Activated CD4-positive, alpha-beta T cell treated with anti-CD3 and anti-CD28 coated beads, Interleukin-2, Interleukin-4, amounts not matched to agents 100 ng/mL and 50 ng/mL, durations not matched to agents 16 hours and 8 hours (primary cell): ENCODE measurements at regions not wholly inside any gene's neighbourhood (a gene's known extent, or its start where the extent isn't known, plus 50 kb on each side); places are given as distances from the start of the nearest gene placed in this dataset.
"Not testable (repeated sequence)": the region's sequence is repeated elsewhere in the genome, so short reads cannot be mapped to it uniquely, and the experiment has no call there.

Experiments
- DNase-seq: peaks from one replicate; pipeline ENCODE4 v3.0.0-alpha.2; 2020; ENCODE audit warnings: low spot score

DNA sequence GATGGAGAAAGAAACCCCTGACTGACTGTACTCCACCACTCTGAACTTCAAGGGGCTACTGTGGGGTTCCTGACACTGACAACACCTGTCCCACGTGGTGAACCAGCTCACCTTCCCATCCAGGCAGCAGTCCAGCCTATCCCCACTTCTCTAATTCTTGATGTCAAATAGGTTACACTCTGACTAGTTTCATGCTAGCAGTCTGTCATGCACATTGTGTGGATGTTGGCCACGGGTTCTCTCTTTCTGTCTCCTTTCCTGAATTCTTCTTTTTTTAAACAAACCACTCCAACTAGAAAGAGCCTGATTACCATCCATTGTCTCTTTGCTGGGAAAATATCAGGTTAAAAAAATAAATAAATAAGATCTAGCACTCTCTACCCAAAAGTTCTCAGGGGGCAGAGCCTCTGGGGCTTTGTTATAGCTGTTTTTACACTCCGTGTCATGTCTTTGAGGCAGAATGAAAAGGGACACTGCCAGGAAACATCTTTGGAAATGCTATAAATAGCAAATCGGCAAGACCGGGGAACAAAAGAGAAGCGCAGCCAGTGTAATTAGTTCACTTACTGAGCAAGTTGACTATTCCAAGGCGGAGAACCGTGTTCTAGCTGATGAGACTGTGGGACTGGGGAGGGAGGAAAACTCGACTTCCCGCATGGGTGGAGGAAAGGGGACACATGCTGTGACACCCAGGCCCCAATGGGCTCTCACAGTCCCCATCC is 356.1 kb downstream of the OMA1 start:
- no peak for DNase-seq

DNA sequence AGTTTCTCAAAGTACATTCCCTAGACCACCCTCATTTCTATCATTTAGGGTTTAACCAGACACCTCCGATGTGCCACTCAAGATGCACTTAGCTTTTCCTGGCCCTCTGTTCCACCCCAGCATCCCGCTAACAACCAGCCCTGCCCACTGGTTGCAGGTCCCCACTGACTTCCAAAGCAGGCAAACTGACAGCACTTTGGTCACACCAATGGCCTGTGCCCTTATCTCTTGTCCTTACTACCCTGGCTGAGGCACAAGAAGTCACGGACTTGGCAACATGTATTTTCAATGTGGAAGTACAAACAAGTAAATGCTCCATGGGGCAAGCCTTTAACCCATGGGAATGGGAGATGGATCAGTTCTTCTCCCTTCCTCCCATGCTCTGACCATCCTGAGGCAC is 357.1 kb downstream of the OMA1 start:
- no peak for DNase-seq

DNA sequence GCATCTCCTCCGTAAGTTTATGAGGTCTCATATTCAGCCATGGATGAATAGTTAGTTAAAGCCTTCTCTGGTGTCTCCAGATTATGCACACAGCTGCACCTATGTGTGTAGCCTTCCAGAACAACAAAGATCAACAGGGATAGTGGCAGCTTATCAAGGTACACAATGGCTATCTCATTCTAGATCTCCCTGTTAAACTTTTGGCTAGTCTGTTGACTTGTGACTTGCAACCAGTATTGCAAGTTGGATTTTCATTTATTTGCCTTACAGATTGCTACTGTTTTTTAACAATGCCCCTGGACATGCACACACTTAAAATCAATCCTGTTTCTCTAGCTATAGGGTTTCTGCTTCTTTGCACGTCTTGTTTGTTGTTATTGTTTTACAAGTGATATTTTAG is 363.2 kb downstream of the OMA1 start:
- no peak for DNase-seq

DNA sequence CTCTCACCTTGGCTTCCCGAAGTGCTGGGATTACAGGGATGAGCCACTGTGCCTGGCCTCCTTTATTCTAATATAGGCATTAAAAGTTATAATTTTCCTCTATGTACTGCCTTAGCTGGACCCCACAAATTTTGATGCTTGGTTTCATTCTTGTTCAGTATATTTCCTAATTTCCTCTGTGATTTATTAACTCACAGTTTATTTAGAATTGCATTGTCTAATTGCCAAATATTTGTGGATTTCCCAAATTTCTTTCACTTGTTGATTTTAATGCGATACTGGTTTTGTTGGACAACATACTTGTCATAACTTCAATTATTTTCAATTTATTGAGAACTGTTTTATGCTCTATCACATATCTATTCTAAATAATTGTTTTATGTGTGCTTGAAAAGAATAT is 366.0 kb downstream of the OMA1 start:
- DNase-seq, result no peak

DNA sequence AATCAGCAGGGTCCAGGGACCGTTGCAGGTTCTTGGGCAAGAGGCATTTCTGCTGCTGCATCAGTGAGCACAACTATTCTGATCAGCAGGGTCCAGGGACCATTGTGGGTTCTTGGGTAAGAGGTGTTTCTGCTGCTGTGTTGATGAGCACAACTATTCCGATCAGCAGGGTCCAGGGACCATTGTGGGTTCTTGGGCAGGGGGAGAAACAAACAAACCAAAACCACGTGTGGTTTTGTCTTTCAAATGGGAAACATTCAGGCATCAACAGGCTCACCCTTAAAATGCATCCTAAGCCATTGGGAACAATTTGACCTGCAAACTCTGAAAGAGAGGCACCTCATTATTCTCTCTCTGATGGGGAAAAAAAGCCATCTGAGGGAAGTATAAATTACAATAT is 377.4 kb downstream of the OMA1 start:
- DNase-seq, result not testable (repeated sequence)

DNA sequence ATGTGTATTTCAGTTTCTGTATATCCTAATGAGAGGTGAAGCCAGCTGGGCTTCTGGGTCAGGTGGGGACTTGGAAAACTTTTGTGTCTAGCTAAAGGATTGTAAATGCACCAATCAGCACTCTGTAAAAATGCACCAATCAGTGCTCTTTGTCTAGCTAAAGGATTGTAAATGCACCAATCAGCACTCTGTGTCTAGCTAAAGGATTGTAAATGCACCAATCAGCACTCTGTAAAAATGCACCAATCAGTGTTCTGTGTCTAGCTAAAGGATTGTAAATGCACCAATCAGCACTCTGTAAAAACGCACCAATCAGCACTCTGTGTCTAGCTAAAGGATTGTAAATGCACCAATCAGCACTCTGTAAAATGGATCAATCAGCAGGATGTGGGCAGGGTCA is 379.4 kb downstream of the OMA1 start:
- not testable (repeated sequence) for DNase-seq

DNA sequence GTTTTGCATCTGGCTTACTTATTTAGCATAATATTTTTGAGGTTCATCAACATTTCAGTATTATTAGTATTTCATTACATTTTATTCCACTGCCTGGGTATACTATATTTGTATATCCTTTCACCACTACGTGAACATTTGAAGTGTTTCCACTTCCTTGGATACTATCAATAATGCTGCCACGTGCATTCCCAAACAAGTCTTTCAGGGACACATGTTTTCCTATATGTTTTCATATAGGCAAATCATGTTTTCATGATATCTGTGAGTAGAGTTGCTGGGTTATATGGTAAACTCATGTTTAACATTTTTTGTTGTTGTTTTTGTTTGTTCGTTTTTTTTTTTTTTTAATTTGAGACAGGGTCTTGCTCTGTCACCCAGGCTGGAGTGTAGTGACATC is 380.1 kb downstream of the OMA1 start:
- no peak for DNase-seq

DNA sequence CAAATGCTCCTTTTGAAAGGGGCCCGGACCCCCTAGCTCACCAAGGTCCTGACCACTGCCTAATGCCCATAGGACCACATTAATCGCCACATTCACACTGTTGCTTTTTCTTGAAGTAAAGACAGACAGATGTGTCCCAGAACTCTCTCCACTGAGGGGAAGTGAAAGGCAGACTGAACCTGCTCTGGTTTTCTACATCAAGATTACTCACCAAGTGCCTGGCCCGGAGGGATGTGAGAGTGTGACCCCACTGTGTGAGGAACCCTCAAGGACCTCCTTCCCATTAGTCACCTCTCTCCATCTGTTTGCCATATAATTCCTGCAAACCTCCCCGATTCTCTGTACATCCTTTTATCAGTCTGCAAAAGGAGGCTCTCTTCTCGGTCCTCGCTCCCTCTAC is 381.5 kb downstream of the OMA1 start:
- no peak for DNase-seq

DNA sequence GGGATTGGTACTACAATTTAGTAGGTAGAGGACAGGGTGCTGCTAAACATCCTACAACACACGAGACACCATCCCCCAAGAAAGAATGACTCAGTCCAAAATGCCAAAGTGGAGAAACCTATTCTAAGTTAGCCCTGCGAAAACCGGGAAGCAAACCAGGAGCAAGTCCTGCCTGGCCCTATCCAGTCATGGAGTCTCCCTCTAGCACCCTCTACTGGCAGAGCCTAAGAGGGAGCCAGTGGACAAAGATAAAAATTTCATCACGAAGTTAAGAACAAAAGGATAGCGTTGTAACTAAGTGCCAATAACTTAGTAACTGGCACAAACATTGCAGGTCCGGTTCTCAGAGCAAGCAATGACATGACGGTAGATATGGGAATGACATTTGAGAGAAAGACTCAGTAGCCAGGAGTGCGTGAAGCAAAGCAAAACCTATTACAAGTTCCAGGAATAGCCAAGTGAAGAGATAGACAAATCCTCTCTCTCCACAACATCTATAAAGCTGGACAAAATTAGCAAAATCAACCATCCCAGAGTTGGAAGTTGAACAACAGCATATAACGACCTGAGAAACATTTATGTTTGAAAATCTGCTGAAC is 383.5 kb downstream of the OMA1 start:
- DNase-seq, result no peak

DNA sequence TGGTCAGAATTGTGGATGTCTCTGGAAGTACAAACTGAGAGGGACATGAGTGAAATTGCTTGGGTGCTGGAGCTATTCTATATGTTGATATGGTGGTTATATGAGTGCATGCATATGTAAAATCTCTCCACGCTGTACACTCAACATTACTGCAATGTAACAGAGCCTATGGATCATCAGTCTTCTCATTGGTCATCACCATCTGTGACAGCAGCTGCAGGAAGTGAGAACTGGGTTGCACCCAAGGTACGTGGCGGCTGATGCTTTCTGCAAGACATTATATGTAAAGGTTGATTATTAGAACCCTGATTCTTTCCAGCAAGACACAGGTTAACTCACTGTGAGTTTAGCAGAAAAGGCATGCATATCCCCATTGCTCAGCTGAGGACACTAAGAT is 387.1 kb downstream of the OMA1 start:
- DNase-seq, result no peak

DNA sequence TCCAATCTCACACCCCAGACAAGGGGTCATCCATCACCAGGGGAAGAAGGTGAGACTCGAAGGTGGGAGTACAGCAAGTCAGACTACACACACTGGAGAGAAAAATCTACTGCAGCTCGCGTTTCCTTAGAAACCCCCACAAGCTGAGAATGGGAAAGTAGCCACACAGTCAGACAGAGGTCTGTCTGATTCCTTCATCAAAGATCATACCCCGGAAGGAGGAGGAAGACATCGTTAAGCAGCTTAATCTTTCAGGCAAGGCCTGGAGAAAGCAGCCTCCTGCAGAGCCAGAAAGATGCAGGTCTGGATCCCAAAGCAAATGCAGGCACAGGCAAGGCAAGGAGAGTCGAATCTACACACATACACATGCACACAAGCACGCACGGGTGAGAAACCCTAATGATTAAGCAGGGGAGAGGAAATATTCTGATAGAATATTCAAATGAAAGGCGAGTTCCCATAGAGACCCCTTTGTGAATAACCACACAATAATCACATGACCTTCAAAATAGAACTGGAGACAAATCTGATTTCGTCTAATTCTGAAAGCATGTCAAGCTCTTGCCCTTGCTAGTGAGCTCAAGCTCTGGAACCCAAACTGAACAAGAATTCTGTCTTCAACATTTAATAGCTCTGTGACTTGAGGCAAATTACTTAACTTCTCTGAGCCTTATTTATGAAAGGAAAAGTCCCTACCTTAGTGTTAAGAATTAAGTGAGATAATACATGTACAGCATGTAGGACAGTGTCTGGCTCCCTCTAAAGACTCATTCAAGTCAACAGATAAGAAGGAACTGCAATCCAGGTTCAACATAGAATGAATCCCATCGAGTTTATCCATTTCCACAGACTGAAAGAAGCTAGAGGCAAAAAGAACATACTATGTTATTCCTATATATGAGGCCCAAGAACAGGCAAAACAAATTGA is 387.8 kb downstream of the OMA1 start:
- DNase-seq, result no peak

DNA sequence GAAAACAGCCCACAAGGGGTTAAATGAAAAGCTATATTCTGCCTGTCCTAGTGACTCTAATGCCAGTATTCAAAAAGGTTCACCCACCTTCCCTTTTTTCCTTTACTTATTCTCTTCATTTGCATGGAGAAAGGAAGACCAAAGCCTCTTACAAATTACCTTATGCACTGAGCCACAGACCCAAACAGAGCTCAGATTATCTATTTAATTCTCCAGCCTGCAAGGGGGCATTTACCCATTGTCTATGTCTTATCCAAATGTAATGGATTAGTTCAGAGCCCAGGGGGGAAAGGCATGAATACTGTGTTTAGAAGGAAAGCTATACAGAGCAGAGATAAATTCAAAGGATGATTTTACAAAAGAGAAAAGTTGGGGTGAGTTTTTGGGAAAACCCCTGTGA is 388.5 kb downstream of the OMA1 start:
- no peak for DNase-seq

DNA sequence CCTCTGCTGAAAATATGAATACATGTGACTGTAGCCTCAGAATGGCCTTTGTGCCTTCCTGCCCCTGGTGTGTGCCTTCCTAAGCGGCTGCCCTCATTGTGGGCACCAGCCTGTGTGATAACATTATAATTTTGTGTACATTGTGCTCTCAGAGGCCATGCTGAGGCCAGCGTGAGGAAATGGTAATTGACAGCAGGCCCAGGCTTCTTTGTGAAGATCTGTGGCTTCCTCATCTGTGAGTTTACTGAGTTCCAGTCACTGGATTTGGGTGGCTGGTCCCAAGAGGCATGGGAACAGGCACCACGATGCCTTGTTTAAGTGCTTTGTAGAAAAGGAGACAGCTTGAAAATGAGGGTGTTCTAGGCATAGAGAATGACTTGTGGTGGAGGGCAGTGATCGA is 389.3 kb downstream of the OMA1 start:
- DNase-seq, result no peak

DNA sequence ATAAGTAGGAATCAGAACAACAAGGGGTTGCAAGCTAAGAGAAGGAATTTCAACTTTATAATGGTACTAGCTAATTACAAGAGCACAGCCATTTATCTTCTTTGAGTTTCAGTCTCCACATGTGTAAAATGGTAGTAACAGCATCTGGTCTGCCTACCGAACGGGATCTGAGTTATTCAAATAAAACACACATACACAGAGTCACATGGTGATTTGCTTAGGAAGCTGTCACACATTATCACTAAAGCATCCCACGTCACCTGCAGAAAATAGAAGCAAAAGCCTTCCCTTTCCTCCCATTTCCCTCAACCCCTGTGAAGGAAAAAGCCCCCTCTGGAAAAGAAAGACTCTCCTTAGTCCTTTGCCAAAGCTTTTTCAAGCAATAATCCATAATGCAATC is 389.7 kb downstream of the OMA1 start:
- DNase-seq, result no peak

DNA sequence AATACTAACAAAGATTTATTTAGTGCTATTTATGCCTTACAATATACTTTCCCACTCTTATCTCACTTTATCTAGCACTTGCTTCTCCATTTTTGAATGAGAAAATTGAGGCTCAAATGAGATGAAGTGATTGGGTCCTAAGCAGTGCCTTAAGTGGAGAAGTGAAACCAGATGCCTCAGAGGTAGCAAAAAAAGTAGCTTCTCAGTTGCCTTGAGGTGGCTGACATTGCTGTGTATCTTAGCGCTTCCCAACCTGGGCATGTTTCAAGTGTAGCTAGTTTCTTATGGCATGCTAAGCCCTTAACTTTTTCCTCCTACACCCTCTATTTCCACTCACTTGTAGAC is 390.4 kb downstream of the OMA1 start:
- DNase-seq, result no peak

DNA sequence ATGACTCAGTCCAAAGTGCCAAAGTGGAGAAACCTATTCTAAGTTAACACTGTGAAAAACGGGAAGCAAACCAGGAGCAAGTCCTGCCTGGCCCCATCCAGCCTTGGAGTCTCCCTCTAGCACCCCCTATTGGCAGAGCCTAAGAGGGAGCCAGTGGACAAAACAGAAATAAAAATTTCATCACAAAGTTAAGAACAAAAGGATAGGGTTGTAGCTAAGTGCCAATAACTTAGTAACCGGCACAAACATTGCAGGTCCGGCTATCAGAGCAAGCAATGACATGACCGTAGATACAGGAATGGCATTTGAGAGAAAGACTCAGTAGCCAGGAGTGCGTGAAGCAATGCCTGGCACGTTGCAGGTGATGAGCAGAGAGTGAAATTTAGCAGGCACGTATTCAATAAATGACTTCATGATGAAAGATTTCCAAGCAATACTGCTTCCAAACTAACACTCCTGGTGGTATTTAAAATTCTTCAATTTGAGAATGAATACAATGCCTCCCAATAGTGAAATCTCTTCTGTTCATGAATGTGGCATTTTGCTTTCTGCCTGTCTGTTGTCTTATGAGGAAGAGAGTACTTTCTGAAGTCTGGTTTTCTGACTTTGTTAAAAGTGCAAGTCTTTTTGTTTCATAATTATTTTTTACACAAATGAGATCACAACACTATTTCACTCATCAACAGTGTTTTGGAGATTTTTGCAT is 391.0 kb downstream of the OMA1 start:
- DNase-seq, result no peak

DNA sequence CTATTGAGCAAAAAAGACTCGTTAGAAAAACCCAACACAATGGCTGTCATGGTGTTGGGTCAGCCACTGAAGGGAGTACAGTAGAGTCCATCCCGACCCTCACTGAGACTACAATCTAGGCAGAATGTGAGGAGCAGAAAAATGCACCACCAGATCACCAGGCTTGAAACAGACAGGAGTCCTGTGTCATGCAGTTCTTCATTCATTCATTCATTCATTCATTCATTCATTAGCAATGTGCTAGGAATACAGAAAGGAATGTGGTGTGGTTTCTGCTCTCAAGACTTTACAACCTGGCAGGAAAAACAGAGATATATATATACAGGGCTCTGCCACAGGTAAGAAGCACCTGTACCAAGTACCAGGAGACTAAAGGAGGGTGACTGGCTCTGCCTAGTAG is 392.3 kb downstream of the OMA1 start:
- DNase-seq, result no peak

DNA sequence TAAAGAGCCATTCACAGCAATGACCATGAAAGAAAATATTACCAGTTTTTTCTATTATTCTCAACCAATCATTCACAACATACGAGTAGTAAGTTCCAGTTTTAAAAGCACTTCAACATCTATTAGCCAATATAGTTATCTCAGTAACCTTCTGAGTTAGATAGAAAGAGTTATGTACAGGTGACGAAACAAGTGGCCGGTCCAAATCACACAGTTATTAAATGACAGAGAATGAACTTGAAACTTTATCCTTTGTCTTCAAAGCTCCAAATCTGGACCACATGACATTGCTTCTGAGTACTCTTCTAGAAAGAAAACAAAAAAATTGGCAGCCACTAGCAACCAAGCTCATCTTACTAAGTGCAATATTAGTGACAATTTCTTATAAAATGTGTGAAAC is 393.8 kb downstream of the OMA1 start:
- DNase-seq, result no peak

DNA sequence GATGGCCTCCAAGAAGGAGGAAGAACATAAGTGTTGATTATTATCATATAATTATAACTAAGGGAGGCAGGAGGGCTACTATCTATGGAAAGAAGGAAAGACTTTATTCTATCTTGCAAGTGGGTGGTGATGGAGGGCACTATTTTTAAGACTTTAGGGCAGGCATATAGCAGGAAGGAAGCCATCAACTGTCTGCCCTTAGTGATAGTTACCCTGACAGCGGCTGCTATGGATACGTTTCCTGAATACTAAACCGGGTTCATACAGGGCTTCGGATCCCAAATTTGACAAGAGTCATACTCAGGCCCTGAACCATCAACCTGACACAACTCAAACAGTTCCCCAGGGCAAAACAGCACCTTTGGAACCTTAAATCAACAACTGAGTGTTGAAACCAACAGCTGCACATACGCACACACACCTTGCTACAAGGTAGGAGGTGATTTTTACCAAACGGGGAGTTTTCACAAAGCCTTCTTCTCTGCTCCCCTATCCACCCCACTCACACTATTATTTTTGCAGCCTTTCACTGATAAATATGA is 397.2 kb downstream of the OMA1 start:
- no peak for DNase-seq

DNA sequence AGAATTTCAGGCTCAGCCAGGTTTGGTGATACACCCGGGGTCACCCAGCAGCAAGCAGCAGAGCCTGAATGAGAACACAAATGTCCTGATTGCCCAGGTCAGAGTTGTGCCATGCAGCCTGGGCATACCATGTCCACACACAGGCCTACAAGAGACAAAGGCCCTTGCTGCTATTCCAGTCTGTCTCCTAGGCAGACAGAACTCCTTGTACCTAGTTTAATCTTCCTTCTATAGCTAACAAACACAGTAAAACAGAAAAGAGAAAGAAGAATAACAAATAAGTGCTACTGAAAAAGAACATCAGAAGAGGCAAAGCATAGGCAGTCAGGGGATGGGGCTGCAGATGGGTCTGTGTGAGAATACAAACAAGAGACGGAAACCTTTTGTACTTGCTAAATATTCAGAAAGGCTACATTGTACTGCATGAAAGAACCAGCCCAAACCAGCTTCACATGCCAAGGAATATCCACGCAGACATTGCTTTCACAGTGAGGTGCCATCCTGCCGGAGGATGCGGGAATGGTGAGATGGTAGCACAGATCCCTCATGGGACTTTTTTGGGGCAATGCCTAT is 401.7 kb downstream of the OMA1 start:
- no peak for DNase-seq

DNA sequence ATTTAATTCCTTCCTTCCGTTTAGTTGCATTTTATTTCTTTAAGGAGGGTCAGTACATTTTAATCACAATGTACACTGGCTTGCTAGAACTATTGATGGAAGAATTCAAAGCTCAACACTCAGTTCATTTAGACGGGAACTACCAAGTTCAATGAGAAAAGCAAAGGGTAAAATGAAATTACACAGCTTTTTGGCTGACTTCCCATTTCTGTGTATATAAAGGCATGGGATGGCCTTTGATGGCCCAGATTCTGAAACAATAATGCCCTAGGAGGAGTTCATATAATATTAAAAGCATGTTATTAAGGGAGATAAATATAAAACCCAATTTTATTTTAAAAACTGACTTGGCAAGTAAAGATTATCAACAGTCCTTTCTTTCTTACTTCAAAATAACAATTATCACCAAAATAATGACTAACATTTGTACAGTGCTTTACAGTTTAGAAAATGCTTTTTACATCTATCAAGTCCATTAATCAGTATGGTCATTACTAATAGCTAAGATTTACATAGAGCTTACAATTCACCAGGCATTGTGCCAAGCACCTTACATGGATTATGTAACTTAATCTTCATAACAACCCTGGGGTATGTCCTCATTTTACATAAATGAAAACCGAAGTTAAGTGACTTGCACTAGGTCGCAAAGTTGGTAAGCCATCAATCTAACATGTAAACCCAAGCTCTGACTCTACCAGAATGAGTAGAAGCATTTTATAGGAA is 402.4 kb downstream of the OMA1 start:
- no peak for DNase-seq
